HG03469 (cell line): ENCODE measurements at regions not wholly inside any gene's neighbourhood (a gene's known extent, or its start where the extent isn't known, plus 50 kb on each side); places are given as distances from the start of the nearest gene placed in this dataset.
"Not testable (repeated sequence)": the region's sequence is repeated elsewhere in the genome, so short reads cannot be mapped to it uniquely, and the experiment has no call there.

Source experiments
- ATAC-seq: cut with Tn5 transposase; IDR thresholded peaks from one replicate; pipeline ENCODE4 v1.9.1; 2021; ENCODE audit warnings: mild to moderate bottlenecking, moderate library complexity, moderate number of reproducible peaks; ENCODE audit not compliant: unreplicated experiment

- no peak for ATAC-seq
Observed at GRCh38 chr5:57002959-57003485, 51.1 kb upstream of the MIER3 start.

- ATAC-seq: not testable (repeated sequence)
Observed at GRCh38 chr5:57003566-57003965, 51.6 kb upstream of the MIER3 start.

GRCh38 chr5:57004800-57005199 lies 52.9 kb upstream of the MIER3 start:
- ATAC-seq: no peak

- peak; percentile 84 for ATAC-seq
Observed at GRCh38 chr5:57007344-57007743, 55.4 kb upstream of the MIER3 start.

- no peak for ATAC-seq
Observed at GRCh38 chr5:57009811-57010210, 57.9 kb upstream of the MIER3 start.

- no peak for ATAC-seq
Observed at GRCh38 chr5:57010786-57011185, 58.9 kb upstream of the MIER3 start.

- no peak for ATAC-seq
Observed at GRCh38 chr5:57012511-57012910, 60.6 kb upstream of the MIER3 start.

- no peak for ATAC-seq
Observed at GRCh38 chr5:57025961-57026360, 74.0 kb upstream of the MIER3 start.

GRCh38 chr5:57028161-57028560 lies 76.2 kb upstream of the MIER3 start:
- no peak for ATAC-seq

GRCh38 chr5:57032151-57032551 lies 80.2 kb upstream of the MIER3 start:
- ATAC-seq: no peak

- ATAC-seq: no peak
Observed at GRCh38 chr5:57033103-57033502, 81.2 kb upstream of the MIER3 start.

- ATAC-seq: no peak
Observed at GRCh38 chr5:57033503-57033902, 81.6 kb upstream of the MIER3 start.

- ATAC-seq: no peak
Observed at GRCh38 chr5:57034201-57034916, 82.4 kb upstream of the MIER3 start.

- ATAC-seq: no peak
Observed at GRCh38 chr5:57035955-57036354, 84.0 kb upstream of the MIER3 start.

GRCh38 chr5:57036761-57037160 lies 84.8 kb upstream of the MIER3 start:
- ATAC-seq: no peak

- ATAC-seq: no peak
Observed at GRCh38 chr5:57037355-57037754, 85.4 kb upstream of the MIER3 start.

GRCh38 chr5:57041570-57041969 lies 89.6 kb upstream of the MIER3 start:
- no peak for ATAC-seq

- no peak for ATAC-seq
Observed at GRCh38 chr5:57042524-57042931, 90.6 kb upstream of the MIER3 start.

GRCh38 chr5:57054135-57054534 lies 102.2 kb upstream of the MIER3 start:
- no peak for ATAC-seq

- ATAC-seq: no peak
Observed at GRCh38 chr5:57054671-57055070, 102.7 kb upstream of the MIER3 start.

- ATAC-seq: no peak
Observed at GRCh38 chr5:57055731-57056130, 103.8 kb upstream of the MIER3 start.

GRCh38 chr5:57063773-57064172 lies 110.1 kb upstream of the GPBP1 start:
- no peak for ATAC-seq
